Transverse colon (tissue), 4 donors: ENCODE measurements at regions not wholly inside any gene's neighbourhood (a gene's known extent, or its start where the extent isn't known, plus 50 kb on each side); places are given as distances from the start of the nearest gene placed in this dataset.

Experiments used
- DNase-seq: peaks from one replicate; pipeline ENCODE4 v3.0.0-alpha.2; 2019
- H3K27ac ChIP-seq, 4 donors: fragments of 200-600 bp; sonication (generic); 2 replicates each; pipeline ENCODE4 v1.5.1; 2016 to 2018; ENCODE audit warnings: inconsistent platforms in 4 of 4
- H3K27me3 ChIP-seq: fragments of 200-600 bp; sonication (generic); 2 replicates; pipeline ENCODE4 v1.5.1; 2017; ENCODE audit warnings: inconsistent platforms
- H3K36me3 ChIP-seq, 4 donors: fragments of 200-600 bp; sonication (generic); 2 replicates each; pipeline ENCODE4 v1.5.1; 2017 to 2019; ENCODE audit warnings: inconsistent platforms in 4 of 4
- H3K4me1 ChIP-seq, 4 donors: fragments of 200-600 bp; sonication (generic); 2 replicates each; pipeline ENCODE4 v1.5.1; 2017 to 2020; ENCODE audit warnings: inconsistent platforms in 4 of 4
- H3K4me3 ChIP-seq, 4 donors: fragments of 200-600 bp; sonication (generic); 1 replicate in 1 of 4; 2 replicates in 3 of 4; pipeline versions ENCODE4 v1.5.1 to v1.6.1; 2017 to 2019; ENCODE audit warnings: inconsistent platforms in 4 of 4
- H3K9me3 ChIP-seq, 2 donors: fragments of 200-600 bp; sonication (generic); 2 replicates each; pipeline ENCODE4 v1.5.1; 2017 to 2019; ENCODE audit warnings: inconsistent platforms in 2 of 2
- EP300 ChIP-seq: sonication (generic); formaldehyde crosslinking; IDR thresholded peaks from one replicate; pipeline ENCODE4 v1.6.1; 2017; ENCODE audit warnings: antibody characterized with exemption, low read depth
- POLR2A ChIP-seq: fragments of 450-650 bp; IDR thresholded peaks from one replicate; pipeline ENCODE4 v1.6.1; 2016; ENCODE audit warnings: antibody characterized with exemption, mild to moderate bottlenecking, moderate library complexity
- POLR2AphosphoS5 ChIP-seq, 3 donors: sonication (generic); formaldehyde crosslinking; IDR thresholded peaks; one replicate each; pipeline ENCODE4 v1.6.1; 2016; ENCODE audit warnings: antibody characterized with exemption in 3 of 3
- WGBS, 2 donors: methylation state at CpG; one replicate each; pipeline ENCODE4 v1.1.5; 2018; ENCODE audit warnings: low coverage in 1 of 2; 5-methylcytosine and 5-hydroxymethylcytosine counted together
- in situ Hi-C, 4 donors: fragments of 200-750 bp; cut with MboI; loops; one replicate each; pipeline versions ENCODE4 v1.15.0 to v1.15.1; 2017; ENCODE audit warnings: low sequenced_read_pairs in 3 of 4, low pct_ligation_motif_present in 1 of 4, low pct_unique_long_range_greater_than_20kb in 1 of 4
- intact Hi-C: fragments of 100-400 bp; cut with DNase I; formaldehyde crosslinking; loops from one replicate; pipeline ENCODE4 v1.15.1; 2023; ENCODE audit warnings: low total_unique reads
- TF ChIP-seq, protein P1 (sequence below), 5 experiments: fragments of 200-600 bp in 3 of 5; fragments of 450-650 bp in 2 of 5; sonication (generic) in 3 of 5; IDR thresholded peaks; 1 replicate in 2 of 5; 2 replicates in 3 of 5; pipeline ENCODE4 v1.5.1; 2016 to 2017; ENCODE audit warnings: antibody characterized with exemption in 5 of 5, inconsistent platforms in 3 of 5, mild to moderate bottlenecking in 2 of 5, moderate library complexity in 1 of 5

DNA sequence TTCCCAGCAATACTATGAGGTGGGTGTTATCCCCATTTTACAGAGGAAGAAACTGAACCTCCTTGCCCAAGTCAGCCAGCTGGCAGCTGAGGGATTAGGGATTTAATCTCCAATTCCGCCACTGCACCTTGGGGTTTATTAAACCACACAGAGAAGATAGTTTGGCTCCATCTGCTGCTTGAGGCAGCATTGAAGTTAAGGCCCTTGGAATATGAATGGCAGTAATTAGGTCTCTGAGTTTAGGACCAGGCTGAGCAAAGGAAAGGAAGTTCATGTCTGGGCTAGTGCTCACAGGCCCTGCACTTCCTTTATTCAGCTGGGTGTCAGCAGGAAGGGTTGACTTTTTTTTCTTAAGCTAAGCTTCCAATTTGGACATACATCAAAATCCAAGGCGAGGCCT, 86.9 kb upstream of the GDNF start:
- DNase-seq, result no peak
- Histone ChIP-seq H3K36me3 (no peaks in the 10 kb centered on the region), H3K4me3 (no peak overlapping the region), H3K27me3 (no peaks in the 10 kb centered on the region), H3K9me3 (no peaks in the 10 kb centered on the region), H3K4me1 (no peaks in the 10 kb centered on the region), H3K27ac (no peak overlapping the region)
- intact Hi-C loops, result no loop called here
- in situ Hi-C loops, result no loop called here
- TF ChIP-seq, protein P1, sequence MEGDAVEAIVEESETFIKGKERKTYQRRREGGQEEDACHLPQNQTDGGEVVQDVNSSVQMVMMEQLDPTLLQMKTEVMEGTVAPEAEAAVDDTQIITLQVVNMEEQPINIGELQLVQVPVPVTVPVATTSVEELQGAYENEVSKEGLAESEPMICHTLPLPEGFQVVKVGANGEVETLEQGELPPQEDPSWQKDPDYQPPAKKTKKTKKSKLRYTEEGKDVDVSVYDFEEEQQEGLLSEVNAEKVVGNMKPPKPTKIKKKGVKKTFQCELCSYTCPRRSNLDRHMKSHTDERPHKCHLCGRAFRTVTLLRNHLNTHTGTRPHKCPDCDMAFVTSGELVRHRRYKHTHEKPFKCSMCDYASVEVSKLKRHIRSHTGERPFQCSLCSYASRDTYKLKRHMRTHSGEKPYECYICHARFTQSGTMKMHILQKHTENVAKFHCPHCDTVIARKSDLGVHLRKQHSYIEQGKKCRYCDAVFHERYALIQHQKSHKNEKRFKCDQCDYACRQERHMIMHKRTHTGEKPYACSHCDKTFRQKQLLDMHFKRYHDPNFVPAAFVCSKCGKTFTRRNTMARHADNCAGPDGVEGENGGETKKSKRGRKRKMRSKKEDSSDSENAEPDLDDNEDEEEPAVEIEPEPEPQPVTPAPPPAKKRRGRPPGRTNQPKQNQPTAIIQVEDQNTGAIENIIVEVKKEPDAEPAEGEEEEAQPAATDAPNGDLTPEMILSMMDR (IDR thresholded peaks at IDR 0.05), result no peak
- WGBS, 2 donors, result 88% methylated on average over 2 of the region's 2 CpGs; no CpG with 5 or more reads in 1 of the 2 donors

- no peaks in the 10 kb centered on the region for H3K27me3 ChIP-seq
- H3K4me1 ChIP-seq, result no peaks in the 10 kb centered on the region
- no peak overlapping the region for H3K4me3 ChIP-seq
- no peaks in the 10 kb centered on the region for H3K9me3 ChIP-seq
- no peak for TF ChIP-seq POLR2A
- TF ChIP-seq, protein P1 (IDR thresholded peaks at IDR 0.05), result no peak
- TF ChIP-seq EP300, result no peak
- no peak for TF ChIP-seq POLR2AphosphoS5 (IDR thresholded peaks at IDR 0.05)
- no peak overlapping the region for H3K27ac ChIP-seq
- in situ Hi-C loops (no loop called here), intact Hi-C loops (no loop called here)
- no peak for DNase-seq
- 74 to 80% methylated on average over 1 of the region's 1 CpG for WGBS, 2 donors
- H3K36me3 ChIP-seq, result no peaks in the 10 kb centered on the region
Observed at GRCh38 chr5:37921452-37921851, 81.6 kb upstream of the GDNF start.

DNA sequence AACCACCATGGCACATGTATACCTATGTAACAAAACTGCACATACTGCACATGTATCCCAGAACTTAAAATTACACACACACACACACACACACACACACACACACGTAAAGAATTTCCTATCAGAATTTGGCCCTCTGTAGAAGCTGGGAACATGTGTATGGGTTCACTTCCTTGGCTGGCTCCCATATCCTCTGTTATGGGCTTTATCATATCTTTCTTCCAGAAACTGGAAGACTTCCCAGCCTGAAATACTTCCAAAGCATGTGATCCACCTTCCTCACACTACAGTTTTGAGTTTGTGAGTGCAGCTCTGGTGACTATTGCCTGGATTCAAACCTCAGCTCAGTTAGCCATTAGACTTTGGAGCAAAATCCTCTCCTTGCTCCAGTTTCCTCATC, 78.6 kb upstream of the GDNF start:
- H3K36me3 ChIP-seq, result no peaks in the 10 kb centered on the region
- H3K4me1 ChIP-seq, result no peaks in the 10 kb centered on the region
- TF ChIP-seq, protein P1 (IDR thresholded peaks at IDR 0.05), result no peak
- TF ChIP-seq EP300 (no peak), POLR2AphosphoS5 (IDR thresholded peaks at IDR 0.05) (no peak), POLR2A (no peak)
- H3K27me3 ChIP-seq, result no peaks in the 10 kb centered on the region
- DNase-seq, result no peak
- intact Hi-C loops, result no loop called here
- WGBS, 2 donors, result 20 to 22% methylated on average over 1 of the region's 1 CpG
- in situ Hi-C loops, result no loop called here
- no peak overlapping the region for H3K4me3 ChIP-seq
- H3K27ac ChIP-seq, result no peak overlapping the region
- no peaks in the 10 kb centered on the region for H3K9me3 ChIP-seq

DNA sequence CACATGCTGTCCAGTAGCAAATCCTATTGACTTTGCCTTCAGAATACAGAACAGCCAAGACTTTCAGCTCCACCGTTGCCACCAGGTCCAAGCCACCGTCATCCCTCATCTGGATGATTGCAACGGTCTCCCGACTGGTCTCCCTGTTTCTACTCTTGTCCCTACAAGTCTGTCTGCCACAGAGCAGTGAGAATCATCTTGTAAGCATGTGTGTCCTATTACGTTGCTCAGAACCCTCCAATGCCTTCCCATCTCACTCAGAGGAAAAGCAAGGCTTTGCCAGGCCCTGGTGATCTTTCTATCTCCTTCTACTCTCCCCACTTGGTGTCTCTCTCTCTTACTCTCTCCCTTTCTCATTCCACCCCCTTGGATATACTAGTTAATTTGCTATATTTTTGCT, 76.7 kb upstream of the GDNF start:
- in situ Hi-C loops, result no loop called here
- intact Hi-C loops, result no loop called here
- no peaks in the 10 kb centered on the region for H3K36me3 ChIP-seq
- DNase-seq, result no peak
- no peaks in the 10 kb centered on the region for H3K9me3 ChIP-seq
- no peak overlapping the region for H3K27ac ChIP-seq
- no peak overlapping the region for H3K4me3 ChIP-seq
- TF ChIP-seq POLR2AphosphoS5 (IDR thresholded peaks at IDR 0.05) (no peak), POLR2A (no peak), EP300 (no peak)
- TF ChIP-seq, protein P1 (IDR thresholded peaks at IDR 0.05), result no peak
- WGBS, 2 donors, result 86 to 87% methylated on average over 5 of the region's 5 CpGs
- H3K4me1 ChIP-seq, result no peaks in the 10 kb centered on the region
- no peaks in the 10 kb centered on the region for H3K27me3 ChIP-seq
